Stromal cell of bone marrow (primary cell): ENCODE measurements at regions not wholly inside any gene's neighbourhood (a gene's known extent, or its start where the extent isn't known, plus 50 kb on each side); places are given as distances from the start of the nearest gene placed in this dataset.

Source experiments
- DNase-seq: peaks from one replicate; pipeline ENCODE4 v3.0.0-alpha.2; 2012; ENCODE audit warnings: low read depth

DNA sequence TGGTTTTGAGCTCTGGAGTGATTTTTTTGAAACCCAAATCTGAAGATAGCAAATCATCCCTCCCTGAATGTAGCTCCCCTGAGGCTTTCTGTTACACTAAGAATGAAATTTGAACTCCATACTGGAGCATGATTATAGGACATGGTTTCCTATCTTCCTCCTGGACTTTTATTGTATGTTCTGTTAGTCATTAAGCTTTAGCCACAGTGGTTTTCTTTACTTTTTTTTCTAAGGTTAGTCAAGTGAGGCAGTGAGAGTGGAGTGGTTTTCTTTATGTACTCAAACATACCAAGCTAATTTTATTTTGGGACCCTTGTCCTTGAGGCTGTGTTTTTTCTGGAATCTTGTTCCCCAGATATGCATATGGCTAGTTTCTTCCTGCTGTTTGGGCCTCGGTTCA lies 55.2 kb upstream of the FRMD4B start:
- no peak for DNase-seq

DNA sequence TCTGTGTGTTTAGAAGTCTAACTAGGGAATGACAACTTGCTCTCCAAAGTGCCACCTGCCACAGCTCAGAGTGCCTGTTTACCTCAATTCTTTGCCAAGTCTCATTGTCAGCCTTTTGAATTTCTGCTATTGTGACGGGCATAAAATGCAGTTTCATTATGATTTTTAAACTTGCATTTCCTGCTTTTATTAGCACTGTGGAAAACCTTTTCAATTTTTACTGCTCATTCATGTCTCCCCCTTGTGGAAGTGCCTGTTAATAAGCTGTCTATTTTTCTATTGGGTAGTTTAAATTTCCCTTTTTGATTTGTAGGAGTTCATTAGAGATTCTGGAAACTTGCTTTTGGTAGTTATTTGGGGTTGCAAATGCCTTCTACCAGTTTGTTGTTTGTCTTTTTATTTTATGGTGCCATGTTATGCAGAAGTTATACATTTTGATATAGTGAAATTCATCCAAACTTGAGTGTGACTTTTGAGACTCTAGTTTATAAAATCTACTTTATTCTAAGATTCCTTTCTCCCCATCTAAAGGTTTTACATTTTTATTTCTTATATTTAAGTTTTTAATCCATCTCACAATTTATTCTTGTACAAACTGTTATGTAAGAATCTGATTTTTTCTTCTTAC lies 53.9 kb upstream of the FRMD4B start:
- DNase-seq: no peak

DNA sequence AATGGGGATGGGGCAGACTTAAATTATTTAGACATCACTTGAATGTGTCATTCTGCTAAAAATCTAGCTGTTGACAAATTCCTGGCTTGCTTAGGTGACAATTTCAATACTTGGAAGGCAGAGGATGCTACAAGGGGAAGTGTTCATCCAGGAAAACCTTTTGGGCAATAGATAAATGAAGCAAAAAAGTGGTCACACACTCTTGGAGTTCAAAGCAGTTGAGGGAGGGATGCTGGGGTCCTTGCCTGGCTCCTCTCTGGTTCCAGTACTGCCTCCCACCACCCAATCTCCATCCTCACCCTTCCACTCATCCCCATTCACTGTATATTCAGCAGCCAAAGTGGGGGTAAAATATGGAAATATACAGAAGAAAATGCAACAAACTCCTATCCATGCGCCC lies 52.6 kb upstream of the FRMD4B start:
- DNase-seq: no peak

DNA sequence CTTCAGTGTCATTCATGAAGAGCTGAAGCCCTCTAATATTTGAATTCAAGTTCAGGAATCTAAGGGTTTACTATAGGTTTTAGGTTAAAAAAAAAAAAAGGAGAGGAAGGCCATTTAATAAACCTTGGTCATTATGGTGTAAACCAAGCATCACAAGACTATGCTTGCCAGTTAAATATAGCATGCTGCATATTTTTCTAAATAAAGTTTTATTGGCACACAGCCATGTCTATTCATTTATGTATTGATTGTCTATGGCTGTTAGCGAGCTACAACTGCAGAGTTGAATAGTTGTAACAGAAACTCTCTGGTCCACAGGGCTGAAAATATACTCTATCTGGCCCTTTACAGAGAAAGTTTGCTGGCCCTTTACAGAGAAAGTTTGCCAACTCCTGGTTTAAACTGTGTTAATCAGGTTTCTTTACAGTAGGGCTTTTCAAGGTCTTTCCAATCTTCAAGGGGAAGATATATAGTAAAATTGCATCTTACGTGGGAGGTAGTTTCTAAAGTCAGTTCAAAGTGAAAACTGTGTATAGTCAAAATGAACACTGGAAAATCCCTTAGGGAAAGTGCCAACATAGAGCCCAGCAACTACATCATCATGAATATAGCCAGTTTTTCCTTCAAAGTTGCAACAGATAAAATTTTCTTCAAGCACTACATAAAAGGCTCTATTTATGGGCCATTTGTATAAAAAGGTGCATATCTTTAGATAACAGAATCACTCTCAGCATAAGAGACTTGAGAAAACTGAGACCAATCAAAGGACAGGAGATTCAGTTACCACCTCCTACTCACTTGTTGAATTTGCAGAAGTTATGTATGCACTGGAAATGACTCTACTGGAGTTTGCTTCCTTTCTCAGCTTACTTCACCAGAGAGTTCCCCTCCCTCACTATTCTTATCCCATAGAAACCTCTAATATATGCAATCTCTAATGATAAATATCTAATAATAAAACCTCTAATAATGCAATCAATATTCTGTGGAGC lies 49.7 kb upstream of the FRMD4B start:
- no peak for DNase-seq
